ENCODE measurements at regions not wholly inside any gene's neighbourhood (a gene's known extent, or its start where the extent isn't known, plus 50 kb on each side); places are given as distances from the start of the nearest gene placed in this dataset.

GRCh38 chr1:55600242-55600641 is 385.1 kb upstream of the USP24 start:
- TF ChIP-seq CTCF (IDR thresholded peaks at IDR 0.05) (no peak), POLR2A (IDR thresholded peaks at IDR 0.05) (no peak)

Data from prostate gland (tissue), 2 donors.